HG03025 (cell line): ENCODE measurements at regions not wholly inside any gene's neighbourhood (a gene's known extent, or its start where the extent isn't known, plus 50 kb on each side); places are given as distances from the start of the nearest gene placed in this dataset.
"Not testable (repeated sequence)": the region's sequence is repeated elsewhere in the genome, so short reads cannot be mapped to it uniquely, and the experiment has no call there.

ENCODE experiments used
- ATAC-seq: cut with Tn5 transposase; IDR thresholded peaks from one replicate; pipeline ENCODE4 v1.9.1; 2021; ENCODE audit warnings: mild to moderate bottlenecking, moderate library complexity; ENCODE audit not compliant: unreplicated experiment, low FRiP score

- ATAC-seq = no peak
Measured at GRCh38 chr5:174560861-174561260, 163.5 kb upstream of the MSX2 start.

GRCh38 chr5:174563040-174563439 is 161.3 kb upstream of the MSX2 start:
- not testable (repeated sequence) for ATAC-seq

- no peak for ATAC-seq
Measured at GRCh38 chr5:174563899-174564298, 160.5 kb upstream of the MSX2 start.

- no peak for ATAC-seq
Measured at GRCh38 chr5:174567506-174568141, 156.8 kb upstream of the MSX2 start.

GRCh38 chr5:174570662-174571061 is 153.7 kb upstream of the MSX2 start:
- no peak for ATAC-seq

GRCh38 chr5:174571662-174572397 is 152.6 kb upstream of the MSX2 start:
- ATAC-seq = no peak

- no peak for ATAC-seq
Measured at GRCh38 chr5:174572591-174572990, 151.8 kb upstream of the MSX2 start.

- no peak for ATAC-seq
Measured at GRCh38 chr5:174573221-174573994, 151.0 kb upstream of the MSX2 start.

GRCh38 chr5:174575043-174575442 is 149.3 kb upstream of the MSX2 start:
- no peak for ATAC-seq

- ATAC-seq = no peak
Measured at GRCh38 chr5:174576042-174576441, 148.3 kb upstream of the MSX2 start.

GRCh38 chr5:174581479-174581878 is 142.9 kb upstream of the MSX2 start:
- ATAC-seq = no peak

- no peak for ATAC-seq
Measured at GRCh38 chr5:174581894-174582293, 142.5 kb upstream of the MSX2 start.

- ATAC-seq = no peak
Measured at GRCh38 chr5:174583071-174583470, 141.3 kb upstream of the MSX2 start.

GRCh38 chr5:174585472-174585871 is 138.9 kb upstream of the MSX2 start:
- ATAC-seq = no peak

GRCh38 chr5:174586163-174586562 is 138.2 kb upstream of the MSX2 start:
- not testable (repeated sequence) for ATAC-seq

- ATAC-seq = no peak
Measured at GRCh38 chr5:174589011-174589410, 135.4 kb upstream of the MSX2 start.

GRCh38 chr5:174589599-174589998 is 134.8 kb upstream of the MSX2 start:
- ATAC-seq = no peak

- no peak for ATAC-seq
Measured at GRCh38 chr5:174590820-174591219, 133.6 kb upstream of the MSX2 start.

GRCh38 chr5:174596429-174596828 is 128.0 kb upstream of the MSX2 start:
- ATAC-seq = no peak

GRCh38 chr5:174599992-174600391 is 124.4 kb upstream of the MSX2 start:
- ATAC-seq = no peak

GRCh38 chr5:174601946-174602345 is 122.4 kb upstream of the MSX2 start:
- no peak for ATAC-seq
